ENCODE measurements at regions not wholly inside any gene's neighbourhood (a gene's known extent, or its start where the extent isn't known, plus 50 kb on each side); places are given as distances from the start of the nearest gene placed in this dataset.

DNA sequence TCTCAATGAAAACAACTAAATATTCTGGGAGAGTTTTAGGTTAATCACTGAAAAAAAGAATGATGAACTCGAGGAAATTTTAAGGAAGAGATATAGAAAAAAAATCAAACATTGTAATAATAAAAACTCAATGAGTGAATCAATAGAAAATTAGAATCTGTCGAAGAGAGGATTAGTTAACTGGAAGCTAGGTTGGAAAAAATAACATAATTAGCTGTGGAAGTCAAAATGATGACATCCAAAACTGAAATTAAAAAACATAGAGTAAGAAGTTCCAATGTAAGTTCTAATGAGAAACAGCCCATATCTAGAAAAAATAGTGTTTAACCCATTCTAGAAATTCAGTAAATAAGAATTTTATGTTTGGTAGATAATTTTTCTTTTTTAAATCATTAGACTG is 299.3 kb upstream of the RARB start:
- BruUV-seq (replicated peaks) = no TSS peak
- CTCF ChIA-PET = no interaction called here
- WGBS (ENCODE audit: insufficient coverage, insufficient replicate concordance, low lambda C conversion rate, missing lambda C conversion rate) = 0% methylated on average over 2 of the region's 2 CpGs

More for the DNA sequence above, 299.3 kb upstream of the RARB start:
- intact Hi-C loops (cut with micrococcal nuclease; ENCODE audit: unreplicated experiment) = no loop called here
- no peaks in the 10 kb centered on the region for H3K27me3 ChIP-seq (replicated peaks in 1 of 2; ENCODE audit: control insufficient read depth in 2 of 2, insufficient read depth in 2 of 2, low read length in 1 of 2)
- H3K4me1 ChIP-seq (ENCODE audit: control insufficient read depth, insufficient read depth, low read length) = no peaks in the 10 kb centered on the region
- FAIRE-seq = no peak
- H3K4me2 ChIP-seq (ENCODE audit: control insufficient read depth, insufficient read depth) = no peak overlapping the region
- no peaks in the 10 kb centered on the region for H4K20me1 ChIP-seq (ENCODE audit: control insufficient read depth, insufficient read depth)
- in situ Hi-C loops (cut with MboI) = no loop called here
- H3K9me3 ChIP-seq (replicated peaks; ENCODE audit: control insufficient read depth, insufficient read depth, low read length) = no peaks in the 10 kb centered on the region
- no peaks in the 10 kb centered on the region for H3K79me2 ChIP-seq (ENCODE audit: control insufficient read depth, insufficient read depth, low read length)
- no peak overlapping the region for H2AFZ ChIP-seq (ENCODE audit: control insufficient read depth, low read depth, low read length)
- ChIA-PET RAD21 (ENCODE audit: unreplicated experiment) (no interaction called here), POLR2A (no interaction called here), SMC1A (ENCODE audit: uncharacterized antibody, unreplicated experiment) (no interaction called here)
- H3K27ac ChIP-seq (ENCODE audit: control insufficient read depth, insufficient read depth) = no peak overlapping the region
- no peak for TF ChIP-seq POLR2A (IDR thresholded peaks at IDR 0.05; ENCODE audit: low read depth, low read length)
- no peak for TF ChIP-seq NBN (IDR thresholded peaks at IDR 0.05)
- no peak for TF ChIP-seq MAX (IDR thresholded peaks at IDR 0.05; ENCODE audit: low read depth, low read length)
- no peak for TF ChIP-seq HDAC6 (IDR thresholded peaks at IDR 0.05; ENCODE audit: unreplicated experiment)
- no peak for TF ChIP-seq BCLAF1 (IDR thresholded peaks at IDR 0.05)
- no peak for TF ChIP-seq TARDBP (IDR thresholded peaks at IDR 0.05; ENCODE audit: borderline replicate concordance)
- no peak for TF ChIP-seq ASH2L (IDR thresholded peaks at IDR 0.05; ENCODE audit: borderline replicate concordance, low read depth)
- TF ChIP-seq, protein P1, sequence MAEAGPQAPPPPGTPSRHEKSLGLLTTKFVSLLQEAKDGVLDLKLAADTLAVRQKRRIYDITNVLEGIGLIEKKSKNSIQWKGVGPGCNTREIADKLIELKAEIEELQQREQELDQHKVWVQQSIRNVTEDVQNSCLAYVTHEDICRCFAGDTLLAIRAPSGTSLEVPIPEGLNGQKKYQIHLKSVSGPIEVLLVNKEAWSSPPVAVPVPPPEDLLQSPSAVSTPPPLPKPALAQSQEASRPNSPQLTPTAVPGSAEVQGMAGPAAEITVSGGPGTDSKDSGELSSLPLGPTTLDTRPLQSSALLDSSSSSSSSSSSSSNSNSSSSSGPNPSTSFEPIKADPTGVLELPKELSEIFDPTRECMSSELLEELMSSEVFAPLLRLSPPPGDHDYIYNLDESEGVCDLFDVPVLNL (IDR thresholded peaks at IDR 0.05; ENCODE audit: low read depth, low read length) = no peak
- TF ChIP-seq, protein P2, sequence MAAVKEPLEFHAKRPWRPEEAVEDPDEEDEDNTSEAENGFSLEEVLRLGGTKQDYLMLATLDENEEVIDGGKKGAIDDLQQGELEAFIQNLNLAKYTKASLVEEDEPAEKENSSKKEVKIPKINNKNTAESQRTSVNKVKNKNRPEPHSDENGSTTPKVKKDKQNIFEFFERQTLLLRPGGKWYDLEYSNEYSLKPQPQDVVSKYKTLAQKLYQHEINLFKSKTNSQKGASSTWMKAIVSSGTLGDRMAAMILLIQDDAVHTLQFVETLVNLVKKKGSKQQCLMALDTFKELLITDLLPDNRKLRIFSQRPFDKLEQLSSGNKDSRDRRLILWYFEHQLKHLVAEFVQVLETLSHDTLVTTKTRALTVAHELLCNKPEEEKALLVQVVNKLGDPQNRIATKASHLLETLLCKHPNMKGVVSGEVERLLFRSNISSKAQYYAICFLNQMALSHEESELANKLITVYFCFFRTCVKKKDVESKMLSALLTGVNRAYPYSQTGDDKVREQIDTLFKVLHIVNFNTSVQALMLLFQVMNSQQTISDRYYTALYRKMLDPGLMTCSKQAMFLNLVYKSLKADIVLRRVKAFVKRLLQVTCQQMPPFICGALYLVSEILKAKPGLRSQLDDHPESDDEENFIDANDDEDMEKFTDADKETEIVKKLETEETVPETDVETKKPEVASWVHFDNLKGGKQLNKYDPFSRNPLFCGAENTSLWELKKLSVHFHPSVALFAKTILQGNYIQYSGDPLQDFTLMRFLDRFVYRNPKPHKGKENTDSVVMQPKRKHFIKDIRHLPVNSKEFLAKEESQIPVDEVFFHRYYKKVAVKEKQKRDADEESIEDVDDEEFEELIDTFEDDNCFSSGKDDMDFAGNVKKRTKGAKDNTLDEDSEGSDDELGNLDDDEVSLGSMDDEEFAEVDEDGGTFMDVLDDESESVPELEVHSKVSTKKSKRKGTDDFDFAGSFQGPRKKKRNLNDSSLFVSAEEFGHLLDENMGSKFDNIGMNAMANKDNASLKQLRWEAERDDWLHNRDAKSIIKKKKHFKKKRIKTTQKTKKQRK (IDR thresholded peaks at IDR 0.05; ENCODE audit: low read depth, low read length) = no peak
- TF ChIP-seq IKZF2 (IDR thresholded peaks at IDR 0.05) = no peak
- no peak for TF ChIP-seq FOS (IDR thresholded peaks at IDR 0.05; ENCODE audit: borderline replicate concordance, extremely low read depth, insufficient read length)
- no peak for TF ChIP-seq CEBPB (IDR thresholded peaks at IDR 0.05; ENCODE audit: borderline replicate concordance in 1 of 2, low read depth in 2 of 2, low read length in 2 of 2)
- no peak for TF ChIP-seq ZNF592 (IDR thresholded peaks at IDR 0.05)
- no peak for TF ChIP-seq RB1 (IDR thresholded peaks at IDR 0.05; ENCODE audit: borderline replicate concordance)
- no peak for ATAC-seq
- no peaks in the 10 kb centered on the region for H3K36me3 ChIP-seq (ENCODE audit: control insufficient read depth in 2 of 2, insufficient read depth in 2 of 2, low read length in 1 of 2)
- no peak overlapping the region for H3K9ac ChIP-seq (ENCODE audit: control insufficient read depth, insufficient read depth, low read length)
- no peak overlapping the region for H3K4me3 ChIP-seq
- DNase-seq (ENCODE audit: low read depth, low spot score) = no peak

Measured in GM12878 (cell line).